HG02884 (cell line): ENCODE measurements at regions not wholly inside any gene's neighbourhood (a gene's known extent, or its start where the extent isn't known, plus 50 kb on each side); places are given as distances from the start of the nearest gene placed in this dataset.

Source experiments
- ATAC-seq: cut with Tn5 transposase; IDR thresholded peaks from one replicate; pipeline ENCODE4 v1.9.1; 2021; ENCODE audit warnings: mild to moderate bottlenecking, moderate library complexity; ENCODE audit not compliant: unreplicated experiment

- ATAC-seq: no peak
Observed at GRCh38 chr2:39615675-39616074, 50.0 kb upstream of the TMEM178A start.
